ENCODE measurements at regions not wholly inside any gene's neighbourhood (a gene's known extent, or its start where the extent isn't known, plus 50 kb on each side); places are given as distances from the start of the nearest gene placed in this dataset.

DNA sequence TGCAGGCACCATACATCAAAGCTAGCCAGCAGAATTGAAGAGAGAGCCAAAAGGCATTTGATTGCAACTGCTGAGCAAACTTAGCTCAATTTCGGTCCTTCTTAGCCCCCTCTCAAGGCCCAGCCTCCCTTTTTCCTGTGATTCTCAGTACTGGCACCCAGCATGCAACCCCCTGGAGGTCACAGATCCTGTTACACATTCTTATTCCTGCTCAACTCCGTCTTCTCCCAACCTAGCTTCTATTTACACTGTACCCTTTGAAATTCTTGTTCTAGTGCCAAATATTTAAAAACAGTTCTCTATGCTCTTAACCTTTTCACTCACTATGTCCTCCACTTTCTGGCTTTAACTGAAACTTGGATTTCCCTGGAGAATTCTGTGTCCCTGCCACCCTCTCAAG is 131.3 kb upstream of the CPSF6 start:
- H3K36me3 ChIP-seq (ENCODE audit: low read depth): no peaks in the 10 kb centered on the region
- ChIA-PET CTCF (no interaction called here), POLR2A (ENCODE audit: unreplicated experiment) (no interaction called here)
- H3K79me2 ChIP-seq (ENCODE audit: low read depth): no peaks in the 10 kb centered on the region
- BruUV-seq (replicated peaks): no TSS peak
- TF ChIP-seq EZH2 (IDR thresholded peaks at IDR 0.05; ENCODE audit: low read depth) (no peak), CTCF (conservative IDR thresholded peaks at IDR 0.05) (no peak)
- no peaks in the 10 kb centered on the region for H3K9me3 ChIP-seq (ENCODE audit: insufficient read depth, low read depth)
- intact Hi-C loops (cut with micrococcal nuclease; ENCODE audit: unreplicated experiment): no loop called here
- no peaks in the 10 kb centered on the region for H3F3A ChIP-seq (ENCODE audit: insufficient read depth, low read depth)
- no peak overlapping the region for H3K4me3 ChIP-seq
- H2AFZ ChIP-seq: no peak overlapping the region
- H3K27ac ChIP-seq: no peak overlapping the region
- H3K4me2 ChIP-seq: no peak overlapping the region
- no peaks in the 10 kb centered on the region for H3K9me2 ChIP-seq (ENCODE audit: insufficient read depth)
- H3K4me1 ChIP-seq (replicated peaks; ENCODE audit: insufficient read depth): no peaks in the 10 kb centered on the region
- no peaks in the 10 kb centered on the region for H4K20me1 ChIP-seq (ENCODE audit: insufficient read depth)
- DNase-seq: no peak
- no peaks in the 10 kb centered on the region for H3K27me3 ChIP-seq (ENCODE audit: insufficient read depth, low read depth)

- H3K27ac ChIP-seq: no peak overlapping the region
- H2AFZ ChIP-seq: no peak overlapping the region
- H3K4me1 ChIP-seq (replicated peaks; ENCODE audit: insufficient read depth): no peaks in the 10 kb centered on the region
- no peak overlapping the region for H3K4me3 ChIP-seq
- no peaks in the 10 kb centered on the region for H4K20me1 ChIP-seq (ENCODE audit: insufficient read depth)
- ChIA-PET CTCF (no interaction called here), POLR2A (ENCODE audit: unreplicated experiment) (no interaction called here)
- H3K9me2 ChIP-seq (ENCODE audit: insufficient read depth): no peaks in the 10 kb centered on the region
- no TSS peak for BruUV-seq (replicated peaks)
- no peaks in the 10 kb centered on the region for H3K79me2 ChIP-seq (ENCODE audit: low read depth)
- TF ChIP-seq EZH2 (IDR thresholded peaks at IDR 0.05; ENCODE audit: low read depth) (no peak), CTCF (conservative IDR thresholded peaks at IDR 0.05) (no peak)
- H3K27me3 ChIP-seq (ENCODE audit: insufficient read depth, low read depth): no peaks in the 10 kb centered on the region
- H3K9me3 ChIP-seq (ENCODE audit: insufficient read depth, low read depth): no peaks in the 10 kb centered on the region
- no peaks in the 10 kb centered on the region for H3K36me3 ChIP-seq (ENCODE audit: low read depth)
- intact Hi-C loops (cut with micrococcal nuclease; ENCODE audit: unreplicated experiment): no loop called here
- DNase-seq: no peak
- no peak overlapping the region for H3K4me2 ChIP-seq
- no peaks in the 10 kb centered on the region for H3F3A ChIP-seq (ENCODE audit: insufficient read depth, low read depth)
Observed at GRCh38 chr12:69112616-69113015, 126.8 kb upstream of the CPSF6 start.

DNA sequence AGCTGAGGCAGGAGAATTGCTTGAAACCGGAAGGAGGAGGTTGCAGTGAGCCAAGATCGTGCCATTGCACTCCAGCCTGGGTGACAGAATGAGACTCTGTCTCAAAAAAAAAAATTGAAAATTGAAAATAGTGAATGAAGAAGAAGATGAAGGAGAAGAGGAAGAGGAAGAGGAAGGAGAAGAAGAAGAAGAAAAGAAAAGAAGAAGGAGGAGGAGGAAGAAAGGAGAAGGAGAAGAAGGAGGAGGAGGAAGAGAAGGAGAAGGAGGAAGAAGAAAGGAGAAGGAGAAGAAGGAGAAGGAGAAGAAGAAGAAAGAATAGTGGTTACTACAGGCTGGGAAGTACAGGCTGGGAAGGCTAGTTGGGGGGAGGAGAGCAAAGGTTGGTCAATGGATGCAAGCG is 124.3 kb upstream of the CPSF6 start:
- Histone ChIP-seq H3K36me3 (ENCODE audit: low read depth) (no peaks in the 10 kb centered on the region), H3K4me3 (no peak overlapping the region), H4K20me1 (ENCODE audit: insufficient read depth) (no peaks in the 10 kb centered on the region), H3K27me3 (ENCODE audit: insufficient read depth, low read depth) (no peaks in the 10 kb centered on the region; the same call in 1 of the 2 replicates), H3K4me1 (replicated peaks; ENCODE audit: insufficient read depth) (no peaks in the 10 kb centered on the region), H3K27ac (no peak overlapping the region), H3F3A (ENCODE audit: insufficient read depth, low read depth) (no peaks in the 10 kb centered on the region), H2AFZ (no peak overlapping the region), H3K9me3 (ENCODE audit: insufficient read depth, low read depth) (no peaks in the 10 kb centered on the region), H3K9me2 (ENCODE audit: insufficient read depth) (no peaks in the 10 kb centered on the region), H3K4me2 (no peak overlapping the region), H3K79me2 (ENCODE audit: low read depth) (no peaks in the 10 kb centered on the region)
- no TSS peak for BruUV-seq (replicated peaks)
- intact Hi-C loops (cut with micrococcal nuclease; ENCODE audit: unreplicated experiment): no loop called here
- POLR2A ChIA-PET (ENCODE audit: unreplicated experiment): no interaction called here
- CTCF ChIA-PET: no interaction called here
- TF ChIP-seq EZH2 (IDR thresholded peaks at IDR 0.05; ENCODE audit: low read depth): no peak
- no peak for TF ChIP-seq CTCF (conservative IDR thresholded peaks at IDR 0.05)
- DNase-seq: no peak

Measured in PC-9 (cell line).